ENCODE measurements at regions not wholly inside any gene's neighbourhood (a gene's known extent, or its start where the extent isn't known, plus 50 kb on each side); places are given as distances from the start of the nearest gene placed in this dataset.

DNA sequence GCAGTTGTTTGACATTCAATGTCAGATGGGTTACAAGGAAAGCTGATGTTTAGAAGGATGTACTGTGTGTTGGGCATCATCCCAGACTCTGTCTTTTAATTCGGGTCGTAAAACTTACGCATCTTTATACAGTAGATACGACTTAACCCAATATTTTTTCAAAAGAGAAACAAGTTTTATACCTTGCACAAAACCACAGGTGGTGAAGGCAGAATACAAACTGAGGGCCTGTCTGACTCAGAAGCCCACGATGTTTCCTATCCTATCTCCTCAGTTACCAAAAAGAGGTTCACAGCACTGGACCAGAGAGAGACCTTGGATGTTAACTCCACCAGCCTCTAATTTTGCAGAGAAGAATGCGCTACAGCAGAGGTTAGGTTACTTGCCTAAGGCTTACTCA is 477.0 kb downstream of the FOXO1 start:
- no peak for TF ChIP-seq ZFX (IDR thresholded peaks at IDR 0.05)
- TF ChIP-seq, protein P1, sequence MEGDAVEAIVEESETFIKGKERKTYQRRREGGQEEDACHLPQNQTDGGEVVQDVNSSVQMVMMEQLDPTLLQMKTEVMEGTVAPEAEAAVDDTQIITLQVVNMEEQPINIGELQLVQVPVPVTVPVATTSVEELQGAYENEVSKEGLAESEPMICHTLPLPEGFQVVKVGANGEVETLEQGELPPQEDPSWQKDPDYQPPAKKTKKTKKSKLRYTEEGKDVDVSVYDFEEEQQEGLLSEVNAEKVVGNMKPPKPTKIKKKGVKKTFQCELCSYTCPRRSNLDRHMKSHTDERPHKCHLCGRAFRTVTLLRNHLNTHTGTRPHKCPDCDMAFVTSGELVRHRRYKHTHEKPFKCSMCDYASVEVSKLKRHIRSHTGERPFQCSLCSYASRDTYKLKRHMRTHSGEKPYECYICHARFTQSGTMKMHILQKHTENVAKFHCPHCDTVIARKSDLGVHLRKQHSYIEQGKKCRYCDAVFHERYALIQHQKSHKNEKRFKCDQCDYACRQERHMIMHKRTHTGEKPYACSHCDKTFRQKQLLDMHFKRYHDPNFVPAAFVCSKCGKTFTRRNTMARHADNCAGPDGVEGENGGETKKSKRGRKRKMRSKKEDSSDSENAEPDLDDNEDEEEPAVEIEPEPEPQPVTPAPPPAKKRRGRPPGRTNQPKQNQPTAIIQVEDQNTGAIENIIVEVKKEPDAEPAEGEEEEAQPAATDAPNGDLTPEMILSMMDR (conservative IDR thresholded peaks at IDR 0.05) = no peak

DNA sequence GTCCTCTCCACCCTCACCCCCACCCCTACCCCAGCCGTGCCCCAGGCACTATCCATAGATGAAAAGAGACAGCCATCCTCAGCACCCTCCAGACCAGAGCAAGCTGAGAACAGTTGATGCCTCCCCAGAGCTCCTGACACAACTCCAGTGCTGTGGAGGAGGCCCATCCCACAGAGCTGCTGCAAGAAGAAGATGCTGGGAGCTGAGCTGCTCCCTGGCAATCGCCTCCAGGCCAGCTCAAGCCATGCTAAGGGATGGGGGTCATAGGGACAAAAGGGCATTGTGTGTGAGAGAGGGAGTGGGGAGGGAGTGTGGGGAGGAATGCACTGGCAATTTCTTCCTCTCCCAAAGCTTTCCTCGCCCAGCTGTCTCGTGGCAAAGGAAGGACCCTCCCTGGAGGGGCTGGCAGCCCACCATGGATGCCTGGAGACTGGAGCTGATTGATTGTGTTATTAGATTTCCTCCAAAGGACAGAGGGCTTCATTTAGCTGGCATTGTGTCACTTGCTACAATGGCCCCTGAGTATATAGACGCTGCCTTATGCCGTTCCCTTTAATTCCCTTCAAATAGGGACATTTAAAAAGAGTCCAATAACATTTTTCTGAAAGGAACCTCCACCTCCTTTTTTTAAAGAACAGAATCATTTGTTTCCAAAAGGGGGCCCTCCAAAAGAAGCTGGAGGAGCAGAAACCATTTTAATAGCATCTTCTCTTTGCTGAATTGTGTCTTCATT is 476.4 kb downstream of the FOXO1 start:
- no peak for TF ChIP-seq ZFX (IDR thresholded peaks at IDR 0.05)
- TF ChIP-seq, protein P1 (conservative IDR thresholded peaks at IDR 0.05) = no peak
- no peak overlapping the region for H3K27ac ChIP-seq

More for the DNA sequence above, 477.0 kb downstream of the FOXO1 start:
- no peak overlapping the region for H3K27ac ChIP-seq

DNA sequence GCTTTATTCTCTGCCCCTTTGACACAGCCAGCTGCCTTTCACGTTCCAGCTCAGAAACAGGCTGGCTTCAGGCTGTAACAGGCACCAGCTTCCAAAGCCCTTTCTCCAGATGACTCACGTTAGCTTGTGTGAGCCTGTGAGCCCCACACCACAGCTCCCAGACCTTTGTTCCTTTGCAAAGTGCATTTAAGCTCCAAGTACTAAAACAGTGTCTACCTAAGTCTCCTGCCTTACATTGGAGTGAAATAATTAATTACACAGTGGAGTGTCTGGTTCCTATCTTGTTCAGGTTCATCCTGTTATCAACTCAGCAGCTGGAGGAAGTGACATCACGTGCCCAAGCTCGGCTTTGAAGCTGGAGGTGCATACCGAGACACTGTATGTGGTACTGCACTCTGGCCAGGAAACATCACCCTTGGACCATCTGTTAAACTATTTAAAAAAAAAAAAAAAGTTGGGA is 475.8 kb downstream of the FOXO1 start:
- TF ChIP-seq ZFX (IDR thresholded peaks at IDR 0.05) = no peak
- TF ChIP-seq, protein P1 (conservative IDR thresholded peaks at IDR 0.05) = no peak
- H3K27ac ChIP-seq = no peak overlapping the region

- H3K27ac ChIP-seq = no peak overlapping the region
- TF ChIP-seq, protein P1 (conservative IDR thresholded peaks at IDR 0.05) = no peak
- TF ChIP-seq ZFX (IDR thresholded peaks at IDR 0.05) = no peak
These were observed 475.1 kb downstream of the FOXO1 start for GRCh38 chr13:40191186-40191980.

DNA sequence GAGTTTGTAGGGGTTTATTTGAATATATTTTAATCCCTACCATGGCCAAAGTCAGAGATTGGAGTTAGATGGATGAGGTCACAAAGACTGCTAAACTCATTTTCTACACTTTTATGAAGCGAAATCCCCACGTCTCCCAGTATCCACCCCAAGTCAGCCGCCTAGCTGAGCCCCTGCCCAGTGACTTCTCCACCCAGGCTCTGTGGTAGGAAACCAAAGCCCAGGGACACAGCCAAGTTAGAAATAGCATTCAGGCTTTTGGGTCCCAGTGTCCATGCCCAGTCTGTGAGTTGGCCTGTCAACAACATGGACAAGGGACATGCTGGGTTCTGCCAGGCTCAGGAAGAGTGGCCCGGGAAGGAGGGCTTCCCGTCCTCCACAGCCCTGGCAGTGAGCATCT is 474.0 kb downstream of the FOXO1 start:
- TF ChIP-seq, protein P1 (conservative IDR thresholded peaks at IDR 0.05) = no peak
- no peak for TF ChIP-seq ZFX (IDR thresholded peaks at IDR 0.05)
- H3K27ac ChIP-seq = no peak overlapping the region

DNA sequence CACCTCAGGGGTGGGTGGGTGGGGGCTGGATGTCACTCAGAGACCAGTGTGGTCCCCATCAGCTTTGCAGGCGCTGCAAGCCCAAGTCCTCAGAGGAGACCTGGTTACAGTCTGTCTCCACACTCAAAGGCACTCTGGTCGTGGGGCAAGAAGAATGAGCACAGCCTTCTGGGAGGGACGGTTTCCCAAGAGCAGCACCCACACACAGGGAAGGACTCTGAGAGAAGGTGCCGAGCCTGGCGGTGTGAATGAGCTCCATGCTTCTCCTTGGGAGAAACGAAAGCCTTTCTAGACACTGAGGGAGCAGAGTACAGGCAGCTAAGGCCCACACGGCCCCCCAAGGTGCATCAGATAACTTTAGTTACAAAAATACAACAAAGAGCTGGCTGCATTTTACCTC is 473.6 kb downstream of the FOXO1 start:
- no peak overlapping the region for H3K27ac ChIP-seq
- TF ChIP-seq ZFX (IDR thresholded peaks at IDR 0.05) = no peak
- TF ChIP-seq, protein P1 (conservative IDR thresholded peaks at IDR 0.05) = no peak

Measured in C4-2B (cell line).